GM18508 (cell line): ENCODE measurements at regions not wholly inside any gene's neighbourhood (a gene's known extent, or its start where the extent isn't known, plus 50 kb on each side); places are given as distances from the start of the nearest gene placed in this dataset.
"Not testable (repeated sequence)": the region's sequence is repeated elsewhere in the genome, so short reads cannot be mapped to it uniquely, and the experiment has no call there.

Source experiments
- ATAC-seq: cut with Tn5 transposase; IDR thresholded peaks from one replicate; pipeline ENCODE4 v1.9.1; 2021; ENCODE audit warnings: moderate number of reproducible peaks; ENCODE audit not compliant: insufficient read depth, unreplicated experiment

DNA sequence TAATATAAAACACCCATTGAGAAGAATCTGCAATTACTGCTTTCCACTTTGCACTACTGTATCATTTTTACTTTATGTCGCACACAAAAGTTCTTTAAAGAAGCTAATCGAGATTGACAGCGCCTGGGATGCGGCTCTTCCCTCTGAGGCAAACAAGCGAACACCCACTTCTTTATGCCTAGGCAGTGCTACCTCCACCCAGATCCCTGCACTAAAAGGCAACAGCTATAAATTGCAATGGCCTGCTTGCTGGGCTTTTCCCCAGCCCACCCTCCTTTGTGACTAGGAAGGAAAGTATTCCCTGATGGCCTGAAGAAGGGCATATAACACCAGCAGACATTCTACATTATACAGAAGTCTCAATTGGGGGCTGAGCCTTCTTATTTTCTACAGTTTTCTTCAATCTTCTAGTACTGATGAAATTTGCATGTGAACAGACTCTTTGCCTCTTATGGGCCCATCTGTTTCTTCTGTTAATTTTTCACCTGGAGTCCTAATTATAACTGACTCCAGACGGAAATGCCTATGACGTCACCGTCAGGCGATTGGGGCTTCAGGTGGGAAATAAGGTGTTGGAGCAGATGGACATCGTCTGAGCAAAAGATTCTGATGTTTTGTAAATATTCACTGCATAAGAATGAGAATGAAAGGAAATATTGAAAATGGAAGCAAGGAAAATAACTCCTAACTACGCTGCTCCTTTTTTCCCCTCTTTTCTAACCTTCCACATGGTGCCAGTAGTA, 138.9 kb upstream of the DCC start:
- ATAC-seq: no peak

DNA sequence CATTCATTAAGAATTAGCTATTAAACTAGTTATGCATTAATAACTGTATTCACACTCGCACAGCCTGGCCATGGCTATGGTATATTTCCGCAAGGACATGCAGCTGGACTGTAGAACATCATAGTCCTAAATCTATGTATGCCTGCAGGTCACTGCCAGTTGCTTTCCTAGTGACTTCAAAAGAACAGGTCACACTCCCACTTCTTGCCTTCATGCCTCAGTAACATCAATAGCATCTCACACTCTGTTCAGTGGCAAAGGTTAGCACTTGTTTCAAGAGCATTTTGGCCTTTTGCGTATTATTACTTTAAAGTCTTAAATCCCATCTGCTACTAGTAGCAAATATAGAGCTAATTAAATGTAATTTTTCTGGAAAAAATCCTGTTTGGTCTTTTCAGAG, 131.4 kb upstream of the DCC start:
- ATAC-seq: no peak

DNA sequence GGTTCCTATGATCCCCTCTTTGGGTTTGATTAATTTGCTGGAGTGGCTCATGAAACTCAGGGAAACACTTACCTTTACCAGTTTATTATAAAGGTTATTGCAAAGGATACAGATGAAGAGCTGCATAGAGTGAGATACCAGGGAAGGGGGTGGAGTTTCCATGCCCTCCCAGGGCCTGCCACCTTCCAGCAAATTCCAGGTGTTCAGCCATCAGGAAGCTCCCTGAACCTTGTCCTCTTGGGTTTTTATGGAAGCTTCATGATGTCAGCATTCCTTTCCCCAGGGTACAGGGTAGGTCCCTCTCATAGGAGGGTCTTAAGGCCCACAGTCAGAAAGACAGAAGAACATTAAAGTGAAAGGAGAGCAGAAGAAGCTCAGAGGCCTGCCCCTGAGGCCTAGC, 123.9 kb upstream of the DCC start:
- no peak for ATAC-seq

DNA sequence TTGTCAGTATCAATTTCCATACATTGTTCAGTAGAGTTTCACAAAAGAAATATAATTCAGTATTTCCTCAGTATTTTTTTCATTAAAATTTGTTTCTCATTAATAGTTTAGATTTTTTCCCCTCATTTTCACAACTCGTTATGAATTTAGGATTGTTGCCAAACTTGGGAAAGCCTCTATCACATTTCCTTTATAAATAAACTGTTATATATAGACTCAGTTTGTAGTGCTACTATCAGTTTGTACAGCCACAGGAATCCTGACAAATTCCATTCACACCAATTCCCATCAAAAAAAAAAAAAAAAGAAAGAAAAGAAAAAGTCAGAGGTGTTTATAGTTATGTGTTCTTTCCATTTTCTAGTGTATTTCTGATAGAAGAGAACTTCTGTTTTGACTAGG, 123.3 kb upstream of the DCC start:
- ATAC-seq: no peak

DNA sequence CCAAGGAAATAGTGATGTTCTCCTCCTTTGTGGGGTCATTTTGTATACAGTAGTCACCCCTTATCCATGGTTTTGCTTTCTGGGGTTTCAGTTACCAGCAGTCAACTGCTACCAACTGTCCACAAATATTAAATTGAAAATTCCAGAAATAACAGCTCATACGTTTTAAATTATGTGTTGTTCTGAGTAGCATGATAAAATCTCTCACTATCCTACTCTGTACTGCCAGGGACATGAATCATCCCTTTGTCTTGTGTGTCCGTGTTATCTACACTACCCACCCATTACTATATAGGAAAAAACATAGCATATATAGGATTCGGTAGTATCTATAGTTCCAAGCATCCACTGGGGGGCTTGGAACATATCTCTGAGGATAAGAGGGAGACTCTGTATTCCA, 120.9 kb upstream of the DCC start:
- ATAC-seq: no peak

DNA sequence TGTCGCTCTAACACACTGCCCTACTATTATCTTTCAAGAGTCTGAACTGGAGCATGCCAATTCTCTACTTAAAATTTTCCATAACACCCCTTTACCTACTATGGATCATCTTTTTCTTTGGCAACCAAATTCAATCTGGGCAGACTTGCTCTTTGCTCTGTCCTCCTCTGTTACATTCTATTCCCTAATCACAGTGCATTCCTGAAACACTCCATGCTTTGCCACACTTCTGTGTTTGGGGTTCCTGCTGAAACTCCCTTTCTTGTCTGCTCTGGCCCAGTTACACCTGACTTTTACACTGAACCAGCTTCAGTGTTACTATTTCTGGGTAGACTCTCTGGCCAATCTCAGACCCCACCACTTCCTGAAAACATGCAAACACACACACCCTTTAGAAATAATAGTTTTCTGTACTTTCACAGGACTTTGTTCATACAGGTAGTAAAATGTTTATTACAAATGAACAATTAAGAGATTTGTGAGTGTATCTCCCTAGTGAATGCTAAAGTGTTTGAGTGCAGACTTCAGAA, 119.9 kb upstream of the DCC start:
- no peak for ATAC-seq

DNA sequence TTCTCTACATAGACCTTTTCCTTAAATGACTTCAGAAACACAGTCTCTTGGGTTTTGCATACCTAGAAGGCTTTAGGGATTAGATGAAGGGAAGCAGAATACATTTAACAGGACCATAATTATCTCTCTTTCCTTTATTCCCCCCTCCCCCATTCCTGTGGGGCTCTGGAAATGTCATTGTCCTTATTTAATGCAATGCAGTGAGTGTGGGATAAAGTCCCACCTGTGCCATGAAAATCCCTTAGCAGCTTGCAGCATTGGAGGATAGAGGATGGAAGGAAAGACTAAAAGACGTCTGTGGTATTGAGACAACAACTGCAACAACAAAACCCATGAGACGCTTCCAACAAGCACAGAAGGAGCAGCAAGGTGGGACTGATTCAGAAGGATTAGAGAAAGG, 117.8 kb upstream of the DCC start:
- no peak for ATAC-seq

DNA sequence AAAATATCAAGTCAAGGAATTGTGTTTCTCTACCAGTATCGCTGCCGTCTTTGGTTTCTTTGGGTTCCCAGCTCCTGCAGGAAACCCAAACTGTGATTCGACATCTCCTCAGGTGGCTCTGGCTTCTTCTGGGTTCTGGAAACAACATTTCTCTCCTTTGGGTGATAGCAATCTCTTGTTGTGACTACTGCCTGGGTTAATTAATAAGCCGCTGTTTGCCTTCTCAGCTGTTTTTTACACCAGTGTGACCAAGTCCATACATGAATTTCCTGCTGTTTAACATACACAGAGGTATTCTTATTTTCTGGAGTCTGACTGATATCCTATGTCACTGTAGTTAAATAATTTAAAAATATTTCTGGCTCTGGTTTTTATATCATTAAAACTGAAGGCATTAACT, 112.5 kb upstream of the DCC start:
- ATAC-seq: no peak

DNA sequence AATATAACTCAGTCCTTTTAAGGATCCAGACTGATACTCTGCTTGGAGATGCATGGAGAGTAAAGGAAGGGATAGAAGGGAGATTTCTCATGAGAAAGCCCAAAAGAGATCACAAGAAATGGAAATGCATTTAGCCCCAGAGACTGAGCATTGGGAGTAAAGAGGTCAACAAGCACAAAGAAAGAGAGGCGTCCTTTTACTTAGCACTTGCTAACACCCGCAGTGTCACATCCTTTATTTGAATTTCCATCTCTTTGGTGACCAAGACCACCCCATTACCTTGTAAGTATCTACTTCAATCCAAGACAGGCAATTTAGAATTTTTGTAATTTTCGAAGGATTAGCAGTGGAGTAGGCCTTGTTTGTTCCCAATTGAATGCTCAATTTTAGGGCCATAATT, 111.8 kb upstream of the DCC start:
- no peak for ATAC-seq

DNA sequence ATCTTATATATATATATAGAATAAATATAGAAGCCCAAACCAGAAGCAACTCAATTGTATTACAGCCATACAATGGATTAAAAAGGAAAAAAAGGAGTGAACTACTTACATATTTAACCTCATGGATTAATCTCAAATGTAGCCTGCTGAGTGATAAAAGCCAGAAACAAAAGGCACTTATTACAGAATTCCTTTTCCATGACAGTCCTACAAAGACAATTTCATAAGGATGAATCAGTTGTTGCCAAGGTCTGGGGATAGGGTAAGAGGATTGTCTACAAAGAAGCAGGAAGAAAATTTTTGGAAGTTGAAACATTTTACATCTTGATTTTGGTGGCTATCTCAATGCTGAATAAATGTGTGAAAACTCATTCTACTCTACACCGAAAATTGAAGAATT, 103.9 kb upstream of the DCC start:
- ATAC-seq: no peak

DNA sequence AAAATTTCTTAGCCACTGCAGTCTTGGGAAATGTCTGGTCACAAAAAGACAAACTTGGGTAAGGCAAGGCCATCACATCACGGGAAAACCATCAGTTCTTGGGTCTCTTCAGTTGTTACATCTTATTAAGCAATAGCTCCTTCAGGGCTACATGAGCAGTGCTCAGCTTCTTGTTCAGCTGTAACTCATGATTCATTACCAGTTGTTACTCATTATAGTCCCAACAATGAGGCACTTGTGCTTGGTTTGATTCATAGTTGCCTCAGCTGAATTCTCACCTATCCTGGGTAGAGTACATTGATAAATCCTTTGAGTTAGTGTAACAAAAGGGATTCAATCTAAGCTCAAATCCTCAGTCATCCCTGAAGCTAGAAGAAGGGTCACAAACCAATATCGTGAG, 102.4 kb upstream of the DCC start:
- ATAC-seq: no peak

DNA sequence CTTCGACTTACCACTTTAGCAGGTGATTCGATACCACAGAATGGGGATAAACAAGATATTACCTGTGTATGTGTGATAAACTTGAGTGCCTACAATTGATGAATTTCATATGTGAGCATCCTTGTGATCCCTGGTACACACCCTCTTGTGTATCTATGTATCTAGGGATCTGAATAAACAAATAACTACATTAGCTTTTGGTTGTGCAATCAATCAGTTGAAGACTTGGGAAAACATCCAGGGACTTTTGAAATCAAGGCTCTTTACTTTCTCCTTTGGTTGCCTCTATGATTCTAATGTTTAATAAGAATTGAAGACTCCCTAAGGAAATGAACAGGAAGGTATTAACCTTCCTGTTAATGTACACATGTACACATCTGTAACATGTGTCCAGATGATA, 97.3 kb upstream of the DCC start:
- ATAC-seq: no peak

DNA sequence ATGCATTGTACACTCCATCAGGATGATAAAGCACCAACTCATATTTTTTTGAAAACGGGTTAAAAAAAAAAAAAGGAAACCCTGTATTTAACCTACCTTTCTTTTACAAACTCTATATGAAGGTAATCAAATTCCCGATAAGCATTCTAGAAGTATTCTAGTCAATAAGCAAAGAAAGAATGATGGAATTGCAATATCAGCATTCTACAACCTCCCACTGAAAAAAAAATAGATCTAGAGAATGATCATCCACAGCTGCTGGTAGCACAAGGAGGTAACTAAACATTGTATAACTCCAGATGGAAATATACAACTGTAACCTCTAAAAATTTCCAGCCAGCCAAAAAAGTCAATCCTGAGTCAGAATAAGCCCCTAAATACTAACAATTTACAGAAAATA, 95.3 kb upstream of the DCC start:
- ATAC-seq: no peak

DNA sequence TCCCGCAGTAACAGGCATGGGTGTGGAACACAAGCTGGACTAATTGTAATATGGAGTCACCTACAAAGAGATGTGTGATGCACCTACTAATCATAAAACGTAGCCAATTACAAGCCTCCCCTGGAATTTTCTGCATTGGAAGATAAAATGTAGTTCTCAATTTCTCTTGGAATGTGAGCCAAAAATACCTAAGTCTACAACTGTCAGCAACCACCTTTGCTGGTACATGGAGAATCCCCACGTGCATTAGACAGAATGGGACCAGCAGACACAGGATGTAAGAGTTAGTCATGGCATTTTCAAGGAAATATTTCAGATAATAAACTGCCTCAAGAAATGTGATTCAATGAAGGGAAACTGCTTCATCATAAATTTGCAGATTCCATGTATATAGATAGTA, 85.6 kb upstream of the DCC start:
- ATAC-seq: no peak

DNA sequence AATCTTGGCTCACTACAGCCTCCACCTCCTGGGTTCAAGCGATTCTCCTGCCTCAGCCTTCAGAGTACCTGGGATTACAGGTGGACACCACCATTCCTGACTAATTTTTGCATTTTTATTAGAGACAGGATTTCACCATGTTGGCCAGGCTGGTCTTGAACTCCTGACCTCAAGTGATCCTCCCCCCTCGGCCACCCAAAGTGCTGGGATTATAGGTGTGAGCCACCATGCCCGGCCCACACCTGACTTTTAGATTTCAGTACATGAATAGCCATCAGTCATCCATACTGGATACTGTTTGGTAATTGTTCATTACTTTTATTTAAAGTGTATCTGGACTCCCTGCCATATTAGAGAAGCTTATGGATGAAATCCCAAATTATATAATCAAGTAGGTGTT, 82.6 kb upstream of the DCC start:
- ATAC-seq: not testable (repeated sequence)

DNA sequence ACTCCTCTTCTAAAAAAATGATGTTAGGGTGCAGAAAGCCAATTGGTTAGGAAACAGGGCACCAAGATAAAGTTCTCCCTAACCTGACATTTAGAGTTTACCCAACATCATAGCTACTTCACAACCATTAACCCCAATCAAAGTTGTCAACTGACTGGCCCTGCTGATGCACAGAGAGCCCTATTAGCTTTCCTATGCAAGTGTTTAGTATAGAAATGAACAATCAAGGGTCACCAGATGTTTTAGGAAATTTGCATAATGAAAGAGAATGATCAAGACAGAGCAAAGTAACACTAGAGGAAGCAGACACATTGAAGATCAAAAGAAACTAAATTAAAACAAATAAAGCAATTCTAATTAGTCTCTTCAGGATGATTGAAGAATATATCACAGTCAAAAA, 64.2 kb upstream of the DCC start:
- ATAC-seq: no peak

DNA sequence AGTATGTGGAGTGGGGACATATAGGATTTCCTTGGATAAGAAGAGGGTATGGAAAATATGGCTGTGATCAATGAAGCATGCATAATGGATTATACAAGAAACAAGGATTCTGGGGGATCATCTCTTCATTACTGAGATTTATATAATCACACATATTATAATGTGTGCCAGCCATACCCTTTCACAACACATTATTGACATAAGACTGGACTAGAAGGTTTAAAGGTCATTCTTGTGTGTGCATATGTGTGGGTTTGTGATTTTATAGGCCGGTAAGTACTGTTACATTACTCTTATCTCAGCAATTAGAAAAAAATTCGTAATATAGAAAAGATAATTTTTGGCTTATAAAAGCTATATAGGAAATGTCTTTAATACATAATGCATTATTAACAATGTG, 62.2 kb upstream of the DCC start:
- ATAC-seq: no peak

DNA sequence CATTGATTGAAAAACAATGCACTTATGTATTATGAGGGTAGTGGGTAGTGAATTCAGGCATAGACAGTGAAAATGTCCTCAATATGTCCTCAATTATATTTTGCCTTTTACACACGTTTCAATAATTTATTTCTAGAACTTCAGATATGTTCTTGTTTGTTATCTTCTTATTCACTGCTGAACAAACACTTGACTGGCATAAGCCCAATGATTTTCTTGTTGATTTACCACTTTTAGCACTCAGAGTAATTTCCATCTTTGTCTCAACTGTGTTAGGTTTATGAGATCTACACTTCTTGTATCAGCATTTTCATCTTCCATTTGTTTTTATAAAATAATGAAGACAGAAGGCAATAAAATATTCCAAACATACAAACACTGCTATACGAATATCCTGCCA, 61.8 kb upstream of the DCC start:
- ATAC-seq: no peak

DNA sequence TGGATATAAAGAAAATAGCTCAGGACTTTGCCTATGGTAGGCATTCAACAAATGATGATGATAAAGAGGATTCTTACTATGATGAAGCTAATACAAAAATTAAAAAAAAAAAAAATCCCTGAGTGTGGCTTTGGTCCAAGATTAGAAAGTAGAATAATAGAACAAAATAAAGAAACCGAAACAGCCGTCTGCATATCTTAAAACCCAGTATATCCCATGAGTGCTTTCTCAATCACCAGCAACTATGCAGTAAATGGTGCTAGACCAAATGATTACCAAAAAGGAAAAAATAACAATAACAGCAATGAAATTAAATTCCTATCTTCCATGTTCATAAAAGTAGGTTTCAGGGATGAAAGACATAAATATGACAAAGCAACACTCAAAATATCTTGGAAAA, 59.3 kb upstream of the DCC start:
- ATAC-seq: no peak

DNA sequence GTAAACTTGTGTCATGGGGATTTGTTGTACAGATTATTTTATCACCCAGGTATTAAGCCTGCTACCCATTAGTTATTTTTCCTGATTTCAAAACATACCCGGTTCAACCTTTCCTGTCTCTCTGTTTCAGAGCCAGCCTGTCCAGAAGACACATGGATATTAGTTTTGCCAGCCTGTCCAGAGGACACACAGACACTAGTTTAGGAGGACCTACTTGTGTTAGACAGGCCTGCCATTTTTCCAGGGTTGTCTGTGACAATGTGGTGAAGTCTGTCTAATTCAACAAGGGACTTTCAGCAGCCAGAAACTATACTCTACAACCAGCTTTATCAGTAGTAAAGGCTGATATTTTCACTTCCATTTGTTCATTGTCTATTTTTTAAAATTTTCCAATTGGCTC, 56.1 kb upstream of the DCC start:
- ATAC-seq: no peak

DNA sequence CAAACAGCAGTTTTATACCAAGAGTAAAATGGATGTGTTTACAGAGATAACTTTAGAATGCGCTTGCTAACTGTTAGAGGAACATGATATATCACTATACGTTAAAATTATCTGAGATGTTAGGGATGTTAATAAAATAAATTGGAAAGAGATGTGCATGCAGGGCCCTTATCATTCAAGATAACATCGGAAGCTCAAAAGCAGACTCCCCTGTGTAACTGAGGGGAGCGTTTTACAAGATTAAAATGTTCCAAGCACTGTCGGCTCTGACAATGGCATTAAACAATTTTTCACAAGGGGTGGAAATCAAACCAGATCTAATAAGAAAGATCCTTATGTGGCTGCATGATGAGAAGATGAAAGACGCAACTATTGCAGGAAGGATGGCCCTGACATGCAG, 53.3 kb upstream of the DCC start:
- ATAC-seq: no peak

DNA sequence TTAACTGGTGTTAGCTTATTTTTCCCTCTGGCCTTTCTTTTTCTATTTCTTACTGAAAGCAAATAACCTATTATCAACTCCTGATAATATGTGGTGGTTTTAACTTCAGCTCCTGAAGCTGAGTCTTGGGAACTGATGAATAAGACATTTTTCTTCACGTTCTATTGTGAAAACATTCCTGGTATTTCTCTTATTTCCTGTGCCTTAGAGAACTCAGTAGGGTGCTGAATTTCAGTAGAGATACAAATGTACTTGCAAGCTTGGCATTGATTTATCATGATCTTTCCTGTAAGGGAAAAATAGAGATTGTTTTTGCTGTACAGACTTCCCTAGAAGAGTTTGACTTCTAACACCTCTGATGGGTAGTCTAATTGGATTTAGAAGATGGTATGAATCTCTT, 52.8 kb upstream of the DCC start:
- no peak for ATAC-seq
